Iris pigment epithelial cell (primary cell): ENCODE measurements at regions not wholly inside any gene's neighbourhood (a gene's known extent, or its start where the extent isn't known, plus 50 kb on each side); places are given as distances from the start of the nearest gene placed in this dataset.

Source experiments
- DNase-seq: peaks from one replicate; pipeline ENCODE4 v3.0.0-alpha.2; 2011; ENCODE audit warnings: low read depth

DNA sequence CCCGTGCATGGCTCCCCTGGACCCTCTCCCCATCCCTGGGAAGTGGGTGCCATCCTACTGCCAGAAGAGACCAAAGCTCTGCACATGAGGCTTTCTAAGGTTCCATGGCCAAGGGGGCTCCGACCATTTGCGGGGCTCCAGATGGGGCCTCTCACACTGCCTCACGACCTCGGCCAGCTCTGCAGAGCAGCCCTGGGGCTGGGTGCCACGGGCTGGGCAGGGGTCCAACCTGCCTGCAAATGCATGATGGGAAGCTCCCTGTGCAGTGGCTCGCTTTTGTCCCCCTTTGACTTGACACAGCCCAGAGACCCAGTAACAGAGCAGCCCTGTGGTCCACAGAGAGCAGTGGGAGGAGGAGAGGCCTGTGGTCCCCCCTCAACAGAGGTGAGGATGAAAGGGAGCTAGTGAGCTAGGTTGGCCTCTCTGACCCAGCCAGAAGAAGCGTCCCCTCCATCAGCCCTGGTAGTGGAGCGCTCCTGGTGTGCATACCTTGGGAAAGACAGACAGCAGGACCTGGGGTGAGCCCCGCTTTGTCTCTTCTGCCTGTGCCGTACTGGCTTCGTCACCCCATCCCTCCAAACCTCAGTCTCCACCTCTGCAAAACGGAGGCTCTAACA lies 174.1 kb downstream of the DDX1 start:
- DNase-seq, result no peak

DNA sequence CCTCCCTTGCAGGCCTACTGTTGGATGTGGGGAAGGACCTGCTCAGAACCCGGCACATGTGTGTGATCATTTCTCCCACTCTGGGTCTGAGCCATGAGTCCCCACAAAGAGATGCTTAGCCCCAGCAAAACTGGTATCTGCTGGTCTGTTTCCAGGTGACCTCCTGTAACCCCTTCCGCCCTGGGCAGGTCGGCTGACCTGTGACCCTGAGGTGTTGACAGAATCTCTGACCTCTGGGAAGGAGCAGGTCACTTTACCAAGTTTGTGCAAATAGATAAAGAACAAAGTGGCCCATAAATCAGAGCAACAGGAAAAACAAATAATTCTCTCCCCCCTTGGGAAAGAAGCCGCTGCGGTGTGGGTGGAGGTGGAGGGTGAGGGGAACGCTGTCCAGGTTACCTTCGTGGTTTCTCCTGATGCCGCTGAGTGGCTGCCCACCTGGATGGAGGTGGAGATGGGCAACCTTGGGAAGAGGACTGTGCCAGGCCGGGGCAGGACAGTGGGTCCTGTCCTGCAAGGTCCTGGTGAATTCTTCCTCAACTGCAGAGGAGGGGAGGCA lies 174.0 kb upstream of the MYCN start:
- no peak for DNase-seq

DNA sequence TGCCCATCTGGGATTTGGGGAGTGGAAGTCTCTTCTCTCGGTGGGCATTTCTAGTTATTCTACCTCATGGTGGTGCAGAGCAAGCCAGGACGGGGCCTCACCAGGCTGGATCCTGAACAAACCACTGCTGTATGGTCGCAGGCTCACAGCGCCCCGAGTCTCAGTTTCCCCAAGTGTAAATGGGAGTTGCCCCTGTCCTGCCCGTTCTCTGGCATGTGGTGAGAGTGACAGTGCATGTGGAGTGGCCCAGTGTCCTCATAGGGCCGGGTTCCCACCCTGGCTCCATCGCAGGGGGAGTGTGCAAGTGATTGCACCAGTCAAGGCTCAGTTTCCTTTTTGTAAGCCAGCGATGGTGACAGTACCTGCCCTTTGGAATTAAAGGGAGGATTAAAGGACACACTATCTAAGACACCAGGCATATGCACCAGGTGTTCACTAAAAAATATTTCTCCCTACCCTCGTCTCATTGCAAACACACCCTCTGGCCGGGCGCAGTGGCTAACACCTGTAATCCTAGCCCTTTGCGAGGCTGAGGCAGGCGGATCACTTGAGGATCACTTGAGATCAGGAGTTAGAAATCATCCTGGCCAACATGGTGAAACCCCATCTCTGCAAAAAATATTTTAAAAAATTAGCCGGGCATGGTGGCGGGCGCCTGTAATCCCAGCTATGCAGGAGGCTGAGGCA lies 173.3 kb upstream of the MYCN start:
- DNase-seq, result no peak

DNA sequence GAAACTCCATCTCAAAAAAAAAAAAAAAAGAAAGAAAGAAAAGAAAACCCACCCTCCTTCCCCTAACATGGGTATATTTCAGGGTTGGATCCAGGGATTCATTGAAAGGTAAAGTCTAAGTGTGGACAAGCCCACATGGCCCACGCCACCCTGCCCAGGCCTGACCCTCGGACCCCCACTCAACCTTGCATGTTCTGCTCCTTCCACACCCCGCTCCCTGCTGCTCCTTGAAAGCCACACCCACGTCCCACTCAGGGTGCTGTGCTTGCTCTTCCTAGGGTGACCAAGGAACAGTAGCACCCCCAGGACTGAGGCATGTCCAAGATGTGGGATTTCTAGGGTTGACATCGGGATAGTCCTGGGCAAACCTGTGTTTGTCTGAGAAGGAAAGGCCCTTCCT lies 172.7 kb upstream of the MYCN start:
- no peak for DNase-seq

DNA sequence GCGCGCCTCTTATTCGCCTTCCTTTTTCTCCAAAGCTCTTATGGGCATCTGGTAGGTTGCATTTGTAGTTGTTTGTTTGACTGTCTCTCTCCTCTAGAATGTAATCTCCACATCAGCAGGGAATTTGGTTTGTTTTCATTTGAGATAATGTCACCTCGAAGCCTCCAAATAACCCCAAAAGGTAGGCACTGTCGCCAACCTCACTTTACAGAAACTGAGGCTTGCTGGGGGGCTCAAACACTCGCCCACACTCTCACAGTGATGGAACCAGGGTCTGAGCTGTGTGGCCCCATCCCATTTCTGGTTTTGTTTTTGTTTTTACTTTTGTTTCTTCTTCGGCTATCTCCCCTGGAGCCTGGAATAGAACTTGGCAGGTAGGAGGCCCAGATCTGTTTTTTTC lies 172.2 kb upstream of the MYCN start:
- no peak for DNase-seq

DNA sequence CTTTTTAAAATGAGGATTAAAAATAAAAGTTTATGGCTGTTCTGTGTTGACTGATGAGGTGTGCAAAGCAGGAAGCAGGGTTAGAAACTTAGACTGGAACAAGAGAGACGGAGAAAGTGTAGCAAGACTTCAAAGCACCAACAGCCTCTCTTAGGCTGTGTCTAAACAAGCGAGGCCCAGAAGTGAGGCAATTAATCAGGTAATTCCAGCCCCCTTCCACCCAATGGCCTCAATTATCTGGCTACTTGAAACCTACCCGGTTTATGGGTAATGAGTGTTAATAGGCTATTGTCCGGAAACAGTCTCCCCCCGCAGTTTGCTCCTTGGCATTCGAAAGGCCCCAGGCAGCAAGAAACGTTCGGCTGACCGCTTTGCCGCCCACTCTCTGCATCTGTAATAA lies 171.7 kb upstream of the MYCN start:
- no peak for DNase-seq

DNA sequence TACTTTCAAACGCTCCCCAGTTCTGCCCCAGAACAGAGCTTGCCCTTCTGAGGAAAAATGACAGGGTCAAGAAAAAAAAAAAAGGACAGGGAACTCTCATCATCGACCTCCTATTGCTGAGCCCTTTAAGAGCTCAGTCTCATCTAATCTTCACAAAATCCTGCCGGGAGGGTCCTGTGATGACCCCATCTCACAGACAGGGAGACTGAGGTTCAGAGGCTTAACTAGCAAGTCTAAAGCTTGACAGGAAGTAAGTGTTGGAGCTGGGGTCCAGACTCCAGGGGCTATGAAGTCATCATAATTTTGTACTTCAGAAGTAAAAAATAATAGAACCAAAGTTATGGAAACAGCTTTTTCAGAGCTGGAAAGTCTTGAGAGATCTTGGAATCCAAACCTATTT lies 171.1 kb upstream of the MYCN start:
- DNase-seq, result no peak

DNA sequence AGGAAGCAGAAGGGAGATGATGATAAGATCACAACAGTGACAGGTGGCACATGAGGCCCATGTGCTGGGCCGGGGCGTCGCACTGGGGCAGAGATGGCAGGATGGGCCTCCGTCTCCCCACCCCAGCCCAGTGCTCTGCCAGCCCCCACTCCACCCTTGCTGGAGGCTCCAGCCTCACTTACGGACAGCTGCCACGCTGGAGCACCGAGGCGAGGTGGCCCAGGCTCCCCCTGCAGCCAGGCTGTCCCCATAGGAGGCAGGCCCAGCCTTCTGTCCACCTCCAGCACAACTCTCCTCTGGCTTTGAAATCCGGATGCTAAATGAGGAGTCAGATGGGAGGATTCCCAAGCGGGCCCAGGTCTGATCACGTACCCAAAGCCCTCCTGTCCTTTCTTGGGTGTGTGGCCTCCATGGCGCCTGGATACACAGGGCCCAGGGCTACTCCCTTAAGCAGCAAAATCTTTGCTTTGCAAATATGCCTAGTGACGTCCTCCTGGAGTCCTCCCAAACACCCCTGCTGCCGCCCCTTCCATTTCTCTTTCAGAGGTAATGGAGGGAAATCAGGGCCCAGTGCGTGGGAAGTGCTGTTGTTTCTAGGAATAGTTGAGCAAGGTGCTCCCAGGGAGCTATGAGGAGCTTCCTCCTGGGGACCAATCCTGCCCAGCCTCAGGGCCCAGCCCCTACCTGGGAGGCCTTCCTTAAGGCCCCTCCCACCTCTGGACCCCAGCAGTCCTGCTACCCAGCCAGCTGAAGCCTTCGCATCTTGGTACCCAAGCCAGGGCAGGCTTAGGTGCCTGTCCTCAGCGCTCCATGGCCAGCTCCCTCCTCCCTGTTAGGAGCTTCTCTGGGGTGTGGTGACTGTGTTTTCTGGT lies 170.4 kb upstream of the MYCN start:
- no peak for DNase-seq

DNA sequence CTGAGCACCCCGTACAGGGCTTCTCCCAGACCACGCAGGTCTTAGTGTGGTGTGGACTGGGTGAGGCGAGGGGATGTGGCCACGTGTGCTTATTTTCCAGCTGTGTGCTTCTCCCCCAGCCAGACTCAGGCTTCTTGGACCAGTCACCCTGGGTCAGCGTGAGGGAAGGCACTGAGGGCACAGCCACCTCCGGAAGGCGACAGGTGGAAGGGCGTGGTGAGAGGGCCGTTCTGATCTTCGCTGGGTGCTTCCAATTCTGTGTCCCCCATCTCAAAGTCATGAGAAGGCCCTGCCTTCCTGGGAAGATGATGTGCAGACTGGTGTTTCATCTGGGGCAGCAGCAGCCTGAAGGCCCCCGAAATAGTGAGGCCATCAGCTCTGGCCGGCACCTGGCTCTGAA lies 169.7 kb upstream of the MYCN start:
- DNase-seq, result no peak

DNA sequence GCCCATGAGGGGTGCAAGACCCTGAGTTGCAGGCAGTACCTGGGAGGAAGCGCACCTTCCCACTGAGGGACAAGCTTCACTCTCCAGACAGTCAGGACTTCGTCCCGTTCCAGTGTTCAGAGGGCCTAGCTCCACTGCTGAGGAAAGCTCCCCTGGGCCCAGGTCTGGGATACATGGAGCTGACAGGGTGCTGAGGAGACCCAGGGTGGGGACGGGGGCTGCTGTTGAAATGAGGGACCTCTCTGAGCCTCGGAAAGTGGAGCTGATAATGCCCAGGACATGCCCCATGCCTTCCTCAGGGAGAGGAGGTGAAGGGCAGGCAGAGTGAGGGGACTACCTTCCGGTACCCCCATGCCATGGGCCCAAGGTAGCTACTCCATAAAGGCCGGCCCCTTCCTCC lies 169.2 kb upstream of the MYCN start:
- no peak for DNase-seq

DNA sequence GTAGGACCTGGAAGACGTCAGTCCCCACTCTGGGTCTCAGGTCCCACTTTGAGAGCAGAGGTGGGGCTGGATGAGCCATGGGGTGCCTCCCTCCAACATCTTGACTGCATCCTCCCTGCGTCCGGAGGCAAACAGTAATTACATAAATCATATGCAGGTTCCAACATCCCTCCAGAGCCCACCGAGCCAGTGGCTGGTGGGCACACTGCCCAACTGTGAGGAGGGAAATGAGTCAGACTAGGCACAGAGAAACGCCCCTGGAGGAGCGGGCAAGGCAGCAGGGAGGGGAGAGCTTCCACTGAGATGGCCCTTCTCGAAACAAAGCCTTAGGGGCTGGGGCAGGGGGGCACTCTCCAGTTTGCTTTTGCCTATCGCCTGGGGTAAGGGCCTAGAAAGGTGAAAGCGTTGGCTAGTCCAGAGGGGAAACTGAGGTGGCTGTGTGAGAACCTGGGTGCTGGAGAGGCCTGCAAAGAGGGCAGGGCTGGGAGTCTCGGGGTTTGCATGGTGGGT lies 168.2 kb upstream of the MYCN start:
- no peak for DNase-seq

DNA sequence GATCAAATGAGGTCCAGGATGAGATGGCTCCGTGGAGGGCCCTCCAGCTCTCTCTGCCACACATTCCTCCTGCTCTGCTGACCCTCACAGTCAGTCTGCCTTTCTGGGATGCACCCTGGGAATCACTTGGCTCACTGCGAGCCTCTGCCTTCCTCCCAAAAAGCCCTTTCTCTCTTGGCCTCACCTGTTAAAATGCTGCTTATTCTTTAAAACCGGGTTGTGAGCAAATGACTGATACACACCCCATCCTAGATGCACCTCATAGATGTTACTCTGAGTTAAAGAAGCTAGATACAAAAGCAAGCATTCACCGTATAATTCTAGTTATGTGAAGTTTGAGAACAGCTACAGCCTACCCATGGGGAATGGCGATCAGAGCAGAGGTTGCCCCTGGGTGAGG lies 167.7 kb upstream of the MYCN start:
- no peak for DNase-seq

DNA sequence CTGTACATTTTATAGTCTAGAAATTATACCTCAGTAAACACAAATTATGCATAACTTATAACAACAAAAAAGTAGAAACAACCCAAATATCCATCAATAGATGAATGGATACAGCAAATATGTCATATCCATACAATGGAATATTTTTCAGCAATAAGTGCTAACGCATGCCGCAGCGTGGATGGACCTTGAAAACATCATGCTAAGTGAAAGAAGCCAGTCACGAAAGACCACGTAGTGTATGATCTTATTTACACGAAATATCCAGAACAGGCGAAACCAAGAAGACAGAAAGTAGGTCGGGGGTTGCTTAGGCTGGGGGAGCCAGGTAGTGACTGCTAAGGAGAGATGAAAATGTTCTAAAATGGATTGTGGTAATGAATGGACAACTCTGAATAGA lies 167.1 kb upstream of the MYCN start:
- DNase-seq, result no peak

DNA sequence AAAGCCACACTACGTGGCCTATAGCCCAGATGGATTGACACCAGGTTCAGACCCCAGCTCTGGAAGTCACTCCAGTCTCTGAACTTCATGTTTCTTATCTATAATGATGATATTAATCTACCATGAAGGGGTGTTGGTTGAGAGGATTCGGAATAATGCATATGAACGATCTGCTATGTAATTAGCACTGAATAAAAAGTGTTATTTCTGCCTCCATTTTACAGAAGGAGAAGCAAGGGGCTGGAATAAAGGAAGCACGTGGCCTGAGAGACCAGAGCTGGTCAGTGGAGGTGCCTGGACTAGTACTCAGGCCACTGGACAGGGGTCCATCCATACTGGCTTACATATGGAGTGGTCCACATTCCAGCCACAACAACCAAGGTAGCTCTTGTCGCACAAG lies 166.5 kb upstream of the MYCN start:
- DNase-seq, result no peak

DNA sequence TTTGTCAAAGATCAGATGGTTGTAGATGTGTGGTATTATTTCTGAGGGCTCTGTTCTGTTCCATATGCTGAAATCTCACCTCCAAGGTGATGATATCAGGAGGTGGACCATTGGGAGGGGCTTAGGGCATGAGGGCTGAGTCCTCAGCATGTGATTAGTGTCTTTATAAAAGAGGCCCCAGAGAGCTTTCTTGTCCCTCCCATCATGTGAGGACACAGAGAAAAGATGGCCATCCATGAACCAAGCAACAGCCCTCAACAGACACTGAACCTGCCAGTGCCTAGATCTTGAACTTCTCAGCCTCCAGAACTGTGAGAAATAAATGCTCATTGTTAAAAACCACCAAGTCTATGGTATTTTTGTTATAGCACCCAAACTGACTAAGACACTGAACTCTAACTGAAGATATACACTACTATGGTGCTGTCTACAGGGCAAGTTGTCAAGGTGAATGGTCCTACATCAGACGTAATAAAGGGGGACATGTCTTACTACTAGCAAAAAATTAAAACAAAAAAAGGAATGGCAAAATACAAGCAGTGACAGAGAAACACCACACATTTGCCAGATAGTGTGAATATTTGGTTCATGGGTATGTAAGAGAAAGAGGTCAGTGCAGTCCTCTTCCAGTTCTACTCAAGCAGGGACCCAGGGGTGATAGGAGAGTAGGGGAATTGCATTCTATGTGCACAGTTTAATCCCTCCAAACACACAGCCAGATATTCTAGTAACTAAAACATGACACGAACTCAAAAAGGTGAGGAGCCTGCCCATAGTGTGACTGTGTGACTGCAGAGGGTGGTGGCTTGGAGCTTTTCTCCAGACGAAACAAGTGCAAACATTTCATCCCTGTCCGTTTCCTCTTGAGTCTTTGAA lies 164.4 kb upstream of the MYCN start:
- no peak for DNase-seq

DNA sequence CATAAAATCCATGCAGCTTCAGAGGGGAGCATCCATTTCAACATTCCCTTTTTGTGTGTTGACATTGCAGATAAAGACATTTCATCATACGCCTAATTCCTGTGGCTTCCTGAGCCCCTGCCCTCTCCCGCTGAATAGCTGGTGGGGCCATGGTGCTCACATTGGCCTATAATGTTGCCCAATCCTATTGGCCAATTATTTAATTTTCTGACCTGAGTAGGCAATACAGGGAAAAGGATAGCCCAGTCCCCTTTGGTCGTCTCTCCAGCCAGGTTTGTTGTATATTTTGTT lies 163.8 kb upstream of the MYCN start:
- peak; percentile 59 for DNase-seq

DNA sequence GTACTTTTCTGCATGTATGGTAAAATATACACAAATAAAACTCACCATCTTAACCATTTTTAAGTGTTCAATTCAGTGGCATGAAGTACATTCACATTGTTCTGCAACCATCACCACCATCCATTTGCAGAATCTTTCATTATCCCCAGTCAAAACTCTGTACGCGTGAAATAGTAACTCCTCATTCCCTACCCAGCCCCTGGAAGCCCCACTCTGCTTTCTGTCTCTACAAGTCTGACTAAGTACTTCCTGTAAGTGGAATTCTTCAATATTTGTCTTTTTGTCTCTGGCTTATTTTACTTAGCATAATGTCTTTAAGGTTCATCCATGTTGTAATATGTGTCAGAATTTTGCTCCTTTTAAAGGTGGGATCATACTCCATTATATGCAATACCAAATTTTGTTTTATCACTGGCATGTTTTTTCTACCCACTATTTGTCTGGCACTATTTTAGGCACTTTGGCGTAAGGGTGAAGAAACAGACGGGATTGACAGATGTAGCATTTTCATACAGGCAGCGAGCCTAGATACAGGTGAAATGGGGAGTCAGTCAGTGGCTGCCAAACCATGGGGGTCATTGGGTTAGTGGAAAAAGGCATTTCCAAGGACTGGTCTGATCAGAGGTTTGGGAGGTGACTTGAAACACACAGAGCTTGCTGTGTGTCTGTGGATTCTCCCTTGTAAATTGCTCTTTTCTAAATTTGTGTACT lies 163.2 kb upstream of the MYCN start:
- no peak for DNase-seq

DNA sequence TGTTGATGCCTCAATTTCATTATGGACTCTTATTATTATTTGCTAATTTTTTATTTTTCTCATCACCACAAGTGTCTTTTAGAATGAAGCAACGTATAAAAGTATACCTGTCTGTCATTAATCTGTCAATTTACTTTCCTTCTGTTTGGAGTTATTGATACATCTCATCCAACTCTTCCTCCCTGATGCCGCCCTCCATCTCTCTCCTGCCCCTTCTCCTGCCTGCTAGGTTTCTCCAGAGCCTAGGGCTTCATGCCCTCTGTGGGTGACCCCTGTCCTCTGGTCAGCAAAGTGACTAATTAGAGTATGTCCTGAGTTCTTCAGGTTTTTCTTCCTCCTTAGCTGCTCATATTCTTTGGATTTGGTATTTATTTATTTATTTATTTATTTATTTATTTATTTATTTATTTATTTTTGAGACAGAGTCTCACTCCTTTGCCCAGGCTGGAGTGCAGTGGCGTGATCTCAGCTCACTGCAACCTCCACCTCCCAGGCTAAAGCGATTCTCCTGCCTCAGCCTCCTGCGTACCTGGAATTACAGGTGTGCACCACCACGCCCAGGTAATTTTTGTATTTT lies 162.5 kb upstream of the MYCN start:
- no peak for DNase-seq

DNA sequence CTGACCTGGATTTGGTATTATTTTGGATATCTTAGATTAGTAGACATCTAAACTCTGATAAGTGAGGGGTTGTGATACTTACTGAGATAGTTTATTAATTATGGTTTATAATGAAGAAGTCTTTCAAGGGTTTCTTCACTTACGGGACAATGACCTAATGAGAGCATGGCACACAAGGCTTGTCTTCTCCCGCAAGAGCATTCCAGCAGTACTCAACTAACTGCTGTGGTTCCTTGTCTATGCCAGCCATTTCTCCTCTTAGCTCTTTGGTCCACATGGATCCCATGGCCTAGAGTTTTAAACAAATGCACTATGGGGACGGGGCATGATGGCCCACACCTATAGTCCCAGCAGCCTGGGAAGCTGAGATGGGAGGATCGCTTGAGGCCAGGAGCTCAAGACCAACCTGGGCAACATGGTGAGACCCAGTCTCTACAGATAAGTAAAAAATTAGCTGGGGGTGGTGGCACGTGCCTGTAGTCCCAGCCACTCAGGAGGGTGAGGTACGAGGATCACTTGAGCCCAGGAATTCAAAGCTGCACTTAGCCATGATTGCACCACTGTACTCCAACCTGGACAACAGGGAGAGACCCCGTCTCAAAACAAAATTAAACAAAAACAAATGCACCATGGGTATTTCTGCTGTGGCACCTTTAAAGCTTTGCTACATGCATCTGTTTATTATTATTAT lies 161.7 kb upstream of the MYCN start:
- DNase-seq, result no peak

DNA sequence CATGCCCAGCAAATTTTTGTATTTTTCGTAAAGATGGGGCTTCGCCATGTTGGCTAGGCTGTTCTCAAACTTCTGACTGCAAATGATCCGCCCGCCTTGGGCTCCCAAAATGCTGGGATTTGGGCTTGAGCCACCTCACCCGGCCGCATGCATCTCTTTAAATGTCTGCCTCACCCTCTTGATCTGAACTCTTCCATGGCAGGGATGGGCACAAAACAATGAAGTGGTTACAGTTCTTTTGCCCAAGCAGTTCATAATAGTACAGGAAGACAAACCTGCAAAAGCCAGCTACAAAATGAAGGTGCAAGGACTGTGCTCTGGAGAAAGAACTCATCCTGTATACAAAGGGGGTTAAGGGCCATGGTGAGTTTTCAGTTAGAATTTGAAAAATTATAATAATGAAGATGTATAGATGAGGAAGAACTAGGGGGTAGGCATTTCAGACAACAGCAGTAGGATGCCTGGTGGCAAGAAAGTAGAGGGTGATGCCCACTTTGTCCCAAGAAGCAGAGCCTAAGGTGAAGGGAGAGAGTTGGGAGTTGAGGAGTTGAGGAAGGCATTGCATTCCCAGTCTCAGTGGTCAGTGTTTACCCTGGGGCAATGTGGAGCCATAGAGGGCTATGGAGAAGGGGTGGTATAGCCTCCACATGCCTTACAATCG lies 160.8 kb upstream of the MYCN start:
- DNase-seq, result no peak
